ENCODE measurements at regions not wholly inside any gene's neighbourhood (a gene's known extent, or its start where the extent isn't known, plus 50 kb on each side); places are given as distances from the start of the nearest gene placed in this dataset.

DNA sequence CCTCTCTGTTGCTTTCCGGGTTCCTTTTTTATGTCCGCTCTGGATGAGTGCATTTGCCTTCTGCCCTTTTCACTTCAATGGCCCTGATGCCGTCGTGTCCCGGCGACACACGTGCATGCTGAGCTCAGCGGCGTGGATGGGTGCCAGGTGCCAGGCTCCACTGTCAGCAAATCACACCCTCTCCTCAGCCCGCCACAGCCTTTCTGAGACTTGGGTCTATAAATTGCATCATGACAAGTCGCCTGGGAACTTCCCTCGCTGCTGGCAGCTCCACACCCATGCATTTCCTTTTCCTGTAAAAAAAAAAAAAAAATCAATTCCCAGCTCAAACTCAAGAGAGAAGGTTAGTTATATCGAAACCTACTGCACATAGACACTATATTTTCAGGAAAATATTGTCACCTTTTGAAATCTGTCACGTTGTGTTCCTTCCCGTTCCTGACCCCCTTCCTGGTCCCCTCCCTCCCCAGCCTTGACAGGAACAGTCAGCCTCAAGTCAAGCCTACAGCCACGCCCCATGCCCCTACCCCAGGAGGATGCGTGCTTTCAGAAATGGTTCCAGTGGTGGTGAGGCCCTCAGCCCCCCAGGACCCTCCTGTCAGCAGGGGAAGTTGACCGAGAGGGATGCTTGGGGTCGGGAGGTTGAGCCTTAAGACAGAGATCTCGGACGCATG lies 110.3 kb upstream of the PTCH1 start:
- no peak overlapping the region for H3K4me3 ChIP-seq (ENCODE audit: low read depth, low read length)
- TF ChIP-seq CTCF (IDR thresholded peaks at IDR 0.05; ENCODE audit: control insufficient read depth, extremely low read depth, insufficient read depth): no peak
- DNase-seq (ENCODE audit: low read depth): no peak

DNA sequence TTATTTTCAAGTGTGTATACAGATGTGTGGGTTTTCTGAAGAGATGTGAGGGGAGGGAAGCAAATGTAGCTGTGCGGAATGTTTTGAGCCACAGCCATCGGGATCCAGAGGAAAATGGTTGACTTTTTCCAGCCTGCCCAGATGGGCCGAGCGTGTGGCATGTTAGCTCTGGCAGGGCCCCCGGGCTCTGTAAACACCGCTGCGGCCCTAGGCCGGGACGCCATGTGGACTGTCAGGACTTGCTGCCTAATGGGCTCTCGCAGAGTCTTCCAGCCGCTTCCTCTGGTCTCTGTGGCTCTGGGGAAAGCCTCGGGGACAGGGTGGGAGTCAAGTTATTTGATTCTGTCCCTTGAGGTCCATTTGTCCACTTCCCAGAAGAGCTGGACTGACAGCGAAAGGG lies 109.6 kb upstream of the PTCH1 start:
- DNase-seq (ENCODE audit: low read depth): no peak
- TF ChIP-seq CTCF (IDR thresholded peaks at IDR 0.05; ENCODE audit: control insufficient read depth, extremely low read depth, insufficient read depth): no peak
- no peak overlapping the region for H3K4me3 ChIP-seq (ENCODE audit: low read depth, low read length)

GRCh38 chr9:95623640-95624039 lies 106.9 kb upstream of the PTCH1 start:
- TF ChIP-seq CTCF (IDR thresholded peaks at IDR 0.05; ENCODE audit: control insufficient read depth, extremely low read depth, insufficient read depth): no peak
- H3K4me3 ChIP-seq (ENCODE audit: low read depth, low read length): no peak overlapping the region
- DNase-seq (ENCODE audit: low read depth): no peak

DNA sequence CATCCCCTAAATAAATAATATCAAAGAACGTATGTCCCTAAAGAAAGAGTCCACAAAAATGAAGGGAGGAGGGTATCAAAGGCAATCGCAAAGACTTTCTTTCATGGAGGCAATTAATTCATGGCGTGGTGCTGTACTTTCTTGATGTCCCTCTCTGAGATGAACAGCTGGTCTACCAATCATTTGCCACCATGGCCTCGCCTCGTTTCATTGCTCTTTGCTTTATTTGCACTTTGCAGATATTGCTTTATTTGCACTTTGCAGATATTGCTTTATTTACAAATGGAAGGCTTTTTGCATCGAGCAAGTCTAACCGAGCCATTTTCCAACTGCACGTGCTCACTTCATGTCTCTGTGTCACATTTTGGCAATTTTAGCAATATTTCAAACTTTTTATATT lies 104.0 kb upstream of the PTCH1 start:
- H3K4me3 ChIP-seq (ENCODE audit: low read depth, low read length): no peak overlapping the region
- no peak for DNase-seq (ENCODE audit: low read depth)
- no peak for TF ChIP-seq CTCF (IDR thresholded peaks at IDR 0.05; ENCODE audit: control insufficient read depth, extremely low read depth, insufficient read depth)

DNA sequence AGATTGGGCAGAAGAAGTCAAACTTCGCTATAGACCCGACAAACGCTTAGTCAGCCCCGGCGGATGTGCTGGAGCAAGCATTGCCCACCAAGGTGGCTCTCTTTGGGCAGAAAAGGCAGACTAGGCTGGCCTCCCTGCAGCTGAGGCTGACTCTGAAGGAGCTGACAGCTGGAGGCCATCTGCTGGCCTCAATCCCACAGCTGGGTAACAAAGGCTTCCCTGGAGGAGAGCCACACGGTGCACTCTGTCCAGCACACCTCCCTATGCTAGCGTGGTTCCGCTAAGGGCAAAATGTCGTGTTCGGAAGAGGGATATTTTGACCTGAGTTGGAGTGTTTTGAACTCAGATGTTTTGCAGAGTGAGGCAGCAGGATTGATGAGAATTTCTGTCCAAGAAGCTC lies 103.5 kb upstream of the PTCH1 start:
- no peak for DNase-seq (ENCODE audit: low read depth)
- TF ChIP-seq CTCF (IDR thresholded peaks at IDR 0.05; ENCODE audit: control insufficient read depth, extremely low read depth, insufficient read depth): no peak
- no peak overlapping the region for H3K4me3 ChIP-seq (ENCODE audit: low read depth, low read length)

GRCh38 chr9:95615246-95615645 lies 98.5 kb upstream of the PTCH1 start:
- no peak overlapping the region for H3K4me3 ChIP-seq (ENCODE audit: low read depth, low read length)
- no peak for TF ChIP-seq CTCF (IDR thresholded peaks at IDR 0.05; ENCODE audit: control insufficient read depth, extremely low read depth, insufficient read depth)
- no peak for DNase-seq (ENCODE audit: low read depth)

DNA sequence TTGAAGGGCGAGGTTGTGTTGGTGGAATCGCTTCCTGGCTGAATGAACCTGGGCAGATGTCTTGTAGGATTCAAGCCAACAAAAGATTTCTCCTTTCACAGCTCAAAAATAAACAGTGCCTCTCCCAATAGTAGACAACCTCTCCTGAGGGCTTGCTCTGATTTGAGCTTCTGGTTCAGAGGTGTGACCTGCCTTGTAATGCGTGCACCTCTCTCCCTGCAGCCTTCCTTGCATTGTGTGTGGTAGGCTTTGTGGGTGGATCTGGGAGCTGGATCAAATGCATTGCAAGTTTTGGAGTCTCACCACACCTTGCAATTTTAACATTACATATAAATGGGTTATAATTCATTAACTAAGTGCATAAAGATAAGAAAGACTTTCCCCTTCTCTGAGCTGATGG lies 96.9 kb upstream of the PTCH1 start:
- no peak overlapping the region for H3K4me3 ChIP-seq (ENCODE audit: low read depth, low read length)
- no peak for TF ChIP-seq CTCF (IDR thresholded peaks at IDR 0.05; ENCODE audit: control insufficient read depth, extremely low read depth, insufficient read depth)
- DNase-seq (ENCODE audit: low read depth): no peak
